HG03159 (cell line): ENCODE measurements at regions not wholly inside any gene's neighbourhood (a gene's known extent, or its start where the extent isn't known, plus 50 kb on each side); places are given as distances from the start of the nearest gene placed in this dataset.

Source experiments
- ATAC-seq: cut with Tn5 transposase; IDR thresholded peaks from one replicate; pipeline ENCODE4 v1.9.1; 2021; ENCODE audit warnings: mild to moderate bottlenecking, moderate library complexity; ENCODE audit not compliant: unreplicated experiment

DNA sequence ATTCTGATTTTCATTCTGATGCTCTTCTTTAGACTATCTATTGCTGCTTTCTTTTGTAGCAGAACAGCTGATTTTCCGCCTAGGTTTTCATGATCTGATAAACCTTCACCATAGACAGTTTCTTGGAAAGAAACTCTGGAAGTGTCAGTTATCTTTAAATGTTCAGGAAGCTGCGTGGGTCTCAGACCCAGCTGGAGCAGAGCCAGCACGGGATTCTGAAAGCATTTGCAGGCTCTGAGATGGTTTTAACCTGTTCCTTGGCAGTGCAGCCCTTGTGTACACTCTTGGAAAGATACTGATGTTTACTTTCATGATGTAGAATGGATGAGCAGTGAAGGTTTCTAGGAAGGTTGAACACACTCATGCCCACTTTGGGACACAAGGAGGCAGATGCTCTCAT lies 178.0 kb upstream of the DMRT1 start:
- no peak for ATAC-seq

DNA sequence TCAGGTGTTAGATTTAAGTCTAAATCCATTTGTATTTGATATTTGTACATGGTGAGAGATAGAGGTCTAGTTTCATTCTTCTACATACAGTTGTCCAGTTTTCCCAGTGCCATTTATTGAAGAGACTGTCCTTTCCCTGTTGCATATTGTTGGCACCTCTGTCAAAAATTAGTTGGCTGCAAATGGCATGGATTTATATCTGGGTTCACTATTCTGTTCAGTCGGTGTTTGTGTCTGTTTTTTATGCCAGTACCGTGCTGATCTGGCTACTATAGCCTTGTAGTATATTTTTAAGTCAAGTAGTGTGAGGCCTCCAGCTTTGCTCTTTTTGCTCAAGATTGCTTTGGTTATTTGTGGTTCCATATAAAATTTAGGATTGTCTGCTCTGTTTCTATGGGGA lies 176.2 kb upstream of the DMRT1 start:
- ATAC-seq: no peak

DNA sequence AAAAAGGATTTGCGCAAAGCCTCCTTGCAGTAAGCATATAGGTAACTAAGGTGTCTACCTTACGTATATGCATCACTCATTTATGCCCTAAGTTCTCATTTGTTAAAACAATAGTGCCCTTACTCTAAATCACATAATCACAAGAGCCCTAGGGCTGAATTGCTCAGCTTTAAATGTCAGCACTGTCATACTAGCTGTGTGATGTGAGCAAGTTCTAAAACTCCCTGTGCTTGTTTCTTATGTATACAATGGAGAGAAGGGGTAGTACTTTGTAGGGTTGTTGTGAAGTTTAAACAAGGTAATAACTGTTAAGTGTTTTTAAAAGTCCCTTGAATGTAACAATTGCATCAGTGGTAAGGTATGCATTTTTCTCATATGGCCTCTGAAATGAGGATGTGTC lies 169.5 kb upstream of the DMRT1 start:
- ATAC-seq: no peak

DNA sequence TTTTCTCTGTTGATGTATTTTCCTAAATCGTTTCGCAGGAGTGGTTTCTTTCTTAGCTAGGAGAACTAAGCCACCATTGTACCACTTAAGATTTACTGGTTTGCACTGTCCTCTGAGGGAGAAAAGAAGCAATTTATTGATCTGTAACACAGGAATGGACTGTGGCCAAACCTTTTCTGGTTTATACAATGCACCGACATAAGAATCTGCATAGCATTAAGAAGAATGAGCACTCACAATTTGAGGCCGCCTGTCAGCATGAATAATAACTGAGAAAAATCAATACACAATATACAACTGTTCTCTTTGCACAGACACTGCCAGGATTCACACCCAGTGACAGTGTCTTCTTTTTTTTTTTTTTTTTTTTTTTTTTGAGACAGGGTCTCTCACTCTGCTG lies 168.6 kb upstream of the DMRT1 start:
- no peak for ATAC-seq

DNA sequence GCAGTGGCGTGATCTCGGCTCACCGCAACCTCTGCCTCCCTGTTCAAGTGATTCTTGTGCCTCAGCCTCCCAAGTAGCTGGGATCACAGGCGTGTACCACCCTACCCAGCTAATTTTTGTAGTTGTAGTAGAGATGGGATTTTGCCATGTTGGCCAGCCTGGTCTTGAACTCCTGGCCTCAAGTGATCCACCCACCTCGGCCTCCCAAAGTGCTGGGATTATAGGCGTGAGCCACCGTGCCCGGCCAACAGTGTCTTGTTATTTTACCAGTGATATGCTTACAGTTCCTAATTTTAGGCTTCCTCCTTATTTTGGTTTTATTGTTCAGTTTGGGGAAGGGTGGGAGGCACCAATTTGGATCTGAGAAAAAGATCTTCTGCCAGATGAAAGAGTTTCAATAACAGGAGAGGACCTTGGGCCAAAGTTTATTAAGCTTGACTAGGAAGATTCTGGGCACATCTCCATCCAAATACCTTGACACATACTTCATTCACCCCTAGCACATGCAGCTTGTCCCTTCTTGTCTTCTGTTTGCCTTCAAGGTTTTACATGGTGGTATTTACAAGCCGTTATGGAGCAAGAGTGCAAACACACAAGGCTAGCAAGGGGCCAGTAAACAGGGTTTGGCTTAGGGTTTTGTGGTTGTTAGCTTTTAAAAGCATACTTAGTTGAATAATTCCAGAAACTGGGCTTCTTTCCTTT lies 168.1 kb upstream of the DMRT1 start:
- ATAC-seq: no peak

DNA sequence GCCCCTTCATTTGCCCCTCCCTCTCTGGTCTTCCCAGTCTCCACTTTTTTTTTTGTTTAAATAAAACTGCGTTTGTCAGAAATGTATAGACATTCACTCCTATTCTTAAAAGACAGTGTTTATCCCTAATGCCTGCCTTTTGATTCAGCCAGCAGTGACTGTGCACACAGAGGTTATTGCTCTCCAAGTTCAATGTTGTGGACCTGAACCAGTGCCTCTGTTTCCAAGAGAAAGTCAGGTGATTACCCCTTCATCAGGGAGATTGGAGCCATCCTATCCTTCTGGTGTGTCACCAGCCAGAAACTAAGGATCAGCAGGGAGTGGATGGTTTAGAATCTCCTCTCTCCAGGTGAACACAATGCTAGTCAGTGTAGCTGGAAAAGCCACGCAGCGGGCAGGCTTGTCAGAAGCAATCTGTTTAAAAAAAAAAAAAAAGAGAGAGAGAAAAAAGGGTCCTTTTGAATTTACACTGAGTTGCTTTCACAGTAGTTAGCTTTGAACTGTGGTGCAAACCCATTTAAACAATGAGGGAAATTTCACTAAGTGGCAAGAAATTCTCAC lies 167.5 kb upstream of the DMRT1 start:
- ATAC-seq: no peak

DNA sequence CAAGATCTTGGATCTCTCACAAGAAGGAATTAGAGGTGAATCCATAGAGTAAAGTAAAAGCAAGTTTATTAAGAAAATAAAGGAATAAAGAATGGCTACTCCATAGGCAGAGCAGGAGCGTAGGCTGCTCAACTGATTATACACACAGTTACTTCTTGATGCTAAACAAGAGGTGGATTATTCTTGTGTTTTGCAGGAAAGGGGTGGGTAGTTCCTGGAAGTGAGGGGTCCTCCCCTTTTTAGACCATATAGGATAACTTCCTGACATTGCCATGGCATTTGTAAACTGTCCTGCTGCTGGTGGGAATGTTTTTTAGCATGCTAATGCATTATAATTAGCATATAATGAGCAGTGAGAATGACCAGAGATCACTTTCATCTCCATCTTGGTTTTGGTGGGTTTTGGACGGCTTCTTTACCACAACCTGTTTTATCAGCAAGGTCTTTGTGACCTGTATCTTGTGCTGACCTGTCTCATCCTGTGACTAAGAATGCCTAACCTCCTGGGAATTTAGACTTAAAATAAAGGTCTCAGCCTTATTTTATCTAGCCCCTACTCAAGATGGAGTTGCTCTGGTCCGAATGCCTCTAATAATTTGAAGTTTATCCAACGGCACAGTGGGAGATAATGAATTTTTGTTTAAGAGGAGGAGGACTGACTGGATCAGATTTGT lies 165.7 kb upstream of the DMRT1 start:
- no peak for ATAC-seq

DNA sequence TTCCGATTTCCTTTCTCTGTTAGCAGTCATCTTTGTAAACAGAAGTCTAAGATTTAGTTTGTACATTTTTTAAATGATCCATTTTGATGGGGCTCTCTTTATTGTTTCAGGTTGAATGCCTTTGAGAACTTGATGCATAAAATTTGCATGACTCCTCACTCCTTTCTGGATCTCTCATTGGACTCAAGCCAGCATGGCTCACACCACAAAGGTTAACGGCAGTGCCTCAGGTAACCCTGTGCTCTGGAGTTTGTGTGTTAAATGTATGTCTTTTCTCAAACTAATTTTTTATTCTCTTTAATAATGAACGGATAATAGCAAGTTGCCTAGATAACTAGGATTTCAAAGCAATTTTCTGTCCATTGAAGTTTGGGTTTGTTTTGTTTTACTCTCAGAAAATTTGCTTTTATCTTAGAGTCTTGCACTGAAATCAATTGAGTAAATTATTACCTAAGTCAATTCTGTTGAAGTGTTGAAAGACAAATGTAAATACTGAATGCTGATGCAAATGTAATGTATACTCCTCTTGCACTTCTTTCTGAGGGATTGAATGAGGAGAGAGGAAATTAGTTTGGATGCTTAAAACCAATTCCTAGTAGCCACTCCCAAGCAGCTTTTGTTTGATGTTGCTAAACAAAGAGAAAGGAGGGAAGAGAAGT lies 164.6 kb upstream of the DMRT1 start:
- ATAC-seq: no peak

DNA sequence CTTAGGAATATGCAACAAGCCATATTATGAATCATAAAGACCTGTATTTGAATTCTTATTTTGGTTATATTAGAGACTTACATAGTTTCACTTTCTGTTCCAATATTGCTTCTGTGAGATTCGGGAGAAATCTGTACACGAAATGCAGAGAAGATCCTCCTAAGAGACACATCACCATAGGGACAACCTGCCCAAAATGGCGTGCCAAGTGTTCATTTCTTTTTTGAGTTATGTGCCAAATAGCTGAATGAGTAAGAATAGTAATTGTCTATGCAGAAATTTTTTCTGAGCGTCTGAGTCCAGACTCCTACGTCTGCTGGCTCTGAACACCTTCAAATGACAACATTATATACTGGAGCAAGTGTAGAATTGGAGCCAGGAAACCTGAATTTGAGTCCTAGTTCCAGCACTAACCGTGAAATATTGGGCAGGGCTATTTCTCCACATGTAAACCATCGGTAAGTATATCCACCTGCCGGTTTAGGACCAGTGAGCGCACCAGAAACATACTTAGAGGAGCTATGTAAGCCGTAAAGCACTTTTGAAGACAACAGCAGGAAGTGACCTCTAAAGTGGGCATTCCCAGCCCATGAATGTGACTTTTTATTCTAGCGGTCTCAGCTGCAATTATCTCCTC lies 163.9 kb upstream of the DMRT1 start:
- no peak for ATAC-seq

DNA sequence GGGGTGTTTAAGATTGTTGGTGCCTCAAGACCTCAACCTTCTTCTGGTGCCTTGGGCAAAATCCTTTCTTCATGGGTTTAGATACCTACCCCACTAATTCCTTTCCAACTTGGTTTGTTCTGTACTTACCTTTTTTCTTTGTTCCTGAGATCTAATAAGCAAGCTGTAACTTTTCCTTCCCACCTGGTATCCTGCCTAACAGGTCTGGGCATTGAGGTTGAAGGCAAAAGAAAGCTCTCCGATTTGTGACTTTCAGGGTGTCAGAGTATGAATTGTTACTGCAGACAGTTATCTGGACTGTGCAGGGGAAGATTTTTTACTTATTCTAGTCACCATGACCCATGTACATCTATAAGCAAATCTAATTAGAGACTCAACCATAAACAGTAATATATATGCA lies 162.6 kb upstream of the DMRT1 start:
- ATAC-seq: no peak

DNA sequence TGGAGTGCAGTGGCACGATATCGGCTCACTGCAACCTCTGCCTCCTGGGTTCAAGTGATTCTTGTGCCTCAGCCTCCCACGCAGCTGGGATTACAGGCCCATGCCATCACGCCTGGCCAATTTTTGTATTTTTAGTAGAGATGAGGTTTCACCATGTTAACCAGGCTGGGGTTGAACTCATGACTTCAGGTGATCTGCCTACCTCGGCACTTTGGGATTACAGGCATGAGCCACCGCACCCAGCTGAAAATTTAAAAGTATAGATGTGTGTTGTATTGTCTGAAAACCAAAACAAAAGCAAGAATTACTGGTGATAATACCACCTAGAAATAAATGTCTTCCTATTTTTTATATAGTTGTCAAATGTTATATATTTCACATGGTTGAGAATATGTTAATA lies 162.0 kb upstream of the DMRT1 start:
- ATAC-seq: no peak

DNA sequence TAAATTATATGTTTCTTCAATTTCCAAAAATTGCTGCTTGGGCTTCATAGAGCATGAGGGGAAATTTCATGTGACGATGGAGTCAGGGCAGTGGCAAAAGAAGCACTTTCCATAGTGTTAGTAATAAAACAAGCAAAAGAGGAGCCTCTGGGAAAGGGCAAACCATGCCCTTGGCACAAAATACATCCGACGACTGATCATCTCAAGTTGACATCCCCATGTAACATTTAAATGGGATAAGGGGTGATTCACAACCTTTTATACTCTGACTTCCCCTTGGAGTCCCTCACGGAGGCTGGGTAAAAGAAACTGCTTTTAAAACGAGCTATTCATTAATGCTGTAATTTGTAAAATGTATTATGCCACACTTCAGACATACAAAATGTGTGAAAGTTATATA lies 161.4 kb upstream of the DMRT1 start:
- ATAC-seq: no peak

DNA sequence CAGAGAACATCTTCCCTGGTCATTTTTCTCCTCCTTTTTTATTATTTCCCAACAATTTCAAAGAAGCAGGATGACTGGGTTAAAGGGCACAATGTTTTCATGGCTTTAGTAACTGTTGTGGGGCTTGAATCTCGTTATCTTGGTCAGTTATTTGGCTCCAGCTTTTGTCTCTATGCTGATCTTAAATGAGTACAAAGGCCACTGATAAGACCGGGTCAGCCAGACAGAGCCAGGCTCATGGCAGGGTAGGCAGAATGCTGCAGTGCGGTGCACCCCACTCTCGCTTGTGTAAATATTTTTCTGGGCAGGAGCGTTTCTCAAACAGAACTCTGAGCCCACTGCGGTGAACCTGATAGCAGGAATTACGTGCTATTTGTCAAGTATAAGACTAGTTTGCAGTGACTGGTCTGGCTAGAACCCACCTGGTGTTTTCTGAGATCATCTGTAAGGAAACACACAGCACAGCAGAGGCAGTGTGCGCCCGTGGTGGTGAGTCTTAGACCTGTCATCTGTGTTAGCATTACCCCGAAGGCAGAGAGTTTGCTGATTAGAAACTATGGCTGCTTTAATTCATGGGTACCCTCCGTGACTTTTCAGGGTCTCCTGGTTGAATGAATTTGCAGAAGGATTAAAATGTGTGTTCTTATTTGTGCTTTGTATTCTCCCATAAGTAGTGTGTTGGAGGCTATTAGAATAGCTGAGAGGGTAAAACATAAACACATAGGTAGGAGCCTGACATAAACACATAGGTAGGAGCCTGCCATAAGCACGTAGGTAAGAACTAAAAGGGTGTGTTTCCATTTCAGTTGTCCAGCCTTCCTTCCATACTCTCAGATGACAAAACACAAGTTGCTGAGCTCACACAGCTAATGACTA lies 158.6 kb upstream of the DMRT1 start:
- no peak for ATAC-seq

DNA sequence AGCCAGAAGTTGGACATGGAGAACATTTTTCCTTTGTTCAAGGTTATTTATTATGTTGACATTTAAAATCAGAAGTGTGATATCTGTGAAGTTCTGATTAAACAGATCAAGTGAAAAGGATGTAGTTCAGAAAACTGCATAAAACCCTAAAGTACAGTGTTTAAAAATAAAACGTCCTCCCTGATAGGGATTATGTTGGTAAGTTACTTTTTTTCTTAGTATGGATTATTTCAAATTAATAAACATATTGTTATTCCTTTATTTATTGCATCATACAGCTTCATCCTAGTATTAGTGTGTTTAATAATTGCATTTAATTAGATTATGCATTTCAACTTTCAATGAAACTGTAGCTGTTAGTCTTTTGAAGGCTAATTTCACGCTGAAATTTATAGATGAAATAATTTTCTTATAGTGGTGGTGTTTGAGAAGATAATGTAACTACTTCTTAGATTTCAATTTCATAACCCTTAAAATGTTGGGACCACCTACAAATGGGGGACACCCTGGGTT lies 157.9 kb upstream of the DMRT1 start:
- ATAC-seq: no peak

DNA sequence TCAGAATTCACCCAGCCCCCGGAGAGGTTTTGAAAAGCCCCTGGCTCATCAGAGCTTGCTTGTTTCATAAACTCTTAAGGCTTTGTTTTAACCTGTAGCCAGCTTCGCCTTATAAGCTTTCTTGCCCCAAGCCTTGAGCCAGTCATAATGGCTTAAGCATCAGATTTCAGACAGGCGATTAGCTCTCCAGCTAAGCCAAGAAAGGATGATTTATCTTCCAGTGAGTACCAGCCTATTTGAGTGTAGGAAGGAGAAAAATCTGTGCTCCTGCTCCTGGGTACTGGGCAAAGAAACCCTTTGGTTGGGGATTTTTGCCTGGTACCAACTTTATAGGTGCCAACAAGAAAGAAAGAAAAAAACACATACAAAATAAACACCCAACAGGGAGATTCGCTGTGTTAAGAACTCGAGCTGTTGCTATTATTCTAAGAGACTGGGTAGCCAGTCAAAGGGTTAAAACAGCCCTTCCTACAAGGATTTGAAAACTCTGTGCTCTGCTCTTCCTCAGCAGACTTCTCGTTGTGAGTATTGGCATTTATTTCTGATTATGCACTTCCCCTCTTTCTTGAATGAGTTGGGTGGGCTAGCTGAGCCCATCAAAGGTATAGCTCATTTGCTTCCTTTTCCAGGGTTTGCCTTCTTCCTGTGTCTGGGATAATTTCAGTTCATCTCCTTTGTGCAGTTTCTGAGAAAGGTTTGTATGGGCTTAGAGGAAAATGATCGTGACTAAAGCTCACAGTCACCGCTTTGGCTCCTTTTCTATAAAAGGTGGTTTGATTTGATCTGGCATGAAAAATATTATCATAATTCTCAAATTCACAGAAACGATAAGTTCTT lies 157.2 kb upstream of the DMRT1 start:
- no peak for ATAC-seq

DNA sequence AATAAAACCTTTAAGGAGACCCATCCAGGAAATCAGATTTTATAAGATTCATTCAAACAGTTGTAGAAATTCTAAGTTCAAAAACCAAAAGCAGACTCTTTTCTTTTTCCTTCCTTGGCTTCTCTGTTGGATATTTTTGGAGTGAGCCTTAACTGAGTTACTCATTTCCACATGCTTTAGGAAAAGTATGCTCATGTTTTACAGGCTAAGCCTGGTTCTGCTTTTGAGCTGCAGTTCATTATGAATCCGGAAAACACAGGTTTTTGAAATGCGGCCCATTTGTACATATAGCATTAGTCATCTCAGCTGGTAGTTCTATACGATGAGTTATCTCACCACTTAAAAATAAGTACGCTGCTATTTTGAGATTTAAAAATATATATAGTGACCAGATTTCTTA lies 156.6 kb upstream of the DMRT1 start:
- no peak for ATAC-seq

DNA sequence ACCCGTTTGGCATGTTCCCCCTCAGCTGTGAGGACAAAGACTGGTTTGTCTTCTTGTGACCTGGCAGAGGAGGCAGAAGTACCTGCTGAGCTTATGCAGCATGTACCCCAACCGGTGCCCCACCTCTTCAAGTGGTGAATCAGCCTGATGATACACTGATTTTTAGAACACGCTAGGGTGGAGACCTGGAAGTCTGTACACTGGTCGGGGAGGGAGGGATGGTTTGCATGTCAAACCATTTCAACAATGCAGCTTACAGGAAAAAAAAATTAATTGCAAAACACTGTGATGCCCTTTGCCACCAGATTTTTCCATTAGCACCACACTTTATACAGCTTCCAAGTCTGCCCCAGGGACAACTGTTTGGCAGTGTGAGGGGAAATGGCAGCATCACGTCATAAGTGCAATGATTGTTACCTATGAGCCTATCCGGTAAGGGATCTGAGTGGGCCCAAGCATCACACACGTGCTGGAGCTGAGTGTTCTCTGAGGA lies 155.1 kb upstream of the DMRT1 start:
- no peak for ATAC-seq

DNA sequence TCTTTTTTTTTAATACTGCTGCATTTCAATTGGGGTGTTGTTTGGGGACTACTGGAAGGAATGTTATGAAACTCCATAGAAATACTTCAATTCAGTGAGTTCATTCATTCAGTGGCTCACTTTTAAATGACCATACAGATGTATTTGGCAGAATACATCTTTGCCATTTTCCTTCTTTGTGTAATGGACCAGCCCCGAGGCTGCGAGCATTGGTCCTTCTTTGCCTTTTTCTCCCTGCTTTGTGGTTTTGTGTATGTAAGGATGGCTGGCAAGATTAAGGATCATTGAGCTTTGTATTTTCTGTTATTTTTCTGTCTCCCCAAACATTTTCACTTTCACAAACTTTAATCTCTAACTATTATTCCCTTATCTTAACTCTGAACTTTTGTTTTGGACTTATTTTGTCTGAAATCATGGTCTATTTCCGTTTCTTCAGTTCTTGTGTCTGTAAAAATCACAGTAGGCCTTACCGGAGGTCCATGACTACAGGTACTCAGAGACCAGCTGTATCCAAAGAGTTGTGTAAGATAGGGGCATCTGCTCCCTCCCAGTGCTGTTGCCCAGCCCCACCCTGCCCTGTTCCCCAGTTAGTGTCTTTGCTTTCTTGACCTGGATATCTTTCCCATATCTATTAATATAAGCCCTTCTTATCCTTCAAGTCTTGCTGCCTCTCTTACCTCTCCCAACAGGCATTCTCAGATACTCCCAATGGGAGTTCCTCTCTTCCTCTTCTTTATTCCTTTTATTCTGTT lies 154.3 kb upstream of the DMRT1 start:
- no peak for ATAC-seq

DNA sequence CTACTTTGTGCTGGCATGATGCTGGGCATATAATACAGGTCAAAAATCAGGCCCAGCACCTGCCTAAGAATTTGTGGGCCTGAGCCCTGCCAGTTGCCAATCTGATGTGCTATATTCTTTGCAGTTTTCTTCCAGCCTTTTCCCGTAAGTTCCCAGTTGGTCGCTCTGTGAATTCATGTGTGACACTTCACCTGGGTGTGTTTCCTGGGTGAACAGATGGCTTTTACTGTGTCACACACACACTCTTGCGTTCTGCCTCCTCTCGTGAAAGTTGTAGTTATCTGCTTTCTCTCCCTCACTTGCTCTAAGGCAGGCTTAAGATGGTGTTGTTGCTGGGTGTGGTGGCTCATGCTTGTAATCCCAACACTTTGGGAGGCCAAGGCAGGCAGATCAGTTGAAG lies 153.5 kb upstream of the DMRT1 start:
- no peak for ATAC-seq
